H1 (cell line): ENCODE measurements at regions not wholly inside any gene's neighbourhood (a gene's known extent, or its start where the extent isn't known, plus 50 kb on each side); places are given as distances from the start of the nearest gene placed in this dataset.

ENCODE experiments used
- BCL11A ChIP-seq, 2 experiments: IDR thresholded peaks; one replicate each; pipeline ENCODE4 v1.6.1; 2011; ENCODE audit warnings: low read depth in 2 of 2, low read length in 2 of 2, mild to moderate bottlenecking in 2 of 2
- CBX5 ChIP-seq: fragments of 300-800, 300-1000 bp; sonication (generic); IDR thresholded peaks from 2 replicates; pipeline ENCODE4 v1.7.1; 2016; ENCODE audit warnings: antibody characterized with exemption, low read length, low read depth
- GABPA ChIP-seq: IDR thresholded peaks from 2 replicates; pipeline ENCODE4 v1.6.1; 2011; ENCODE audit warnings: mild to moderate bottlenecking, low read length, moderate library complexity, borderline replicate concordance; ENCODE audit not compliant: insufficient read depth
- RFX5 ChIP-seq: IDR thresholded peaks from 2 replicates; pipeline ENCODE4 v1.6.1; 2011; ENCODE audit warnings: low read depth, low read length, improper control_type of control experiment, borderline replicate concordance
- SP4 ChIP-seq: IDR thresholded peaks from 2 replicates; pipeline ENCODE4 v1.6.1; 2012; ENCODE audit warnings: low read length, inconsistent platforms
- TAF7 ChIP-seq: optimal IDR thresholded peaks from 2 replicates; pipeline ENCODE3; 2011; ENCODE audit warnings: low read depth, mild to moderate bottlenecking, inconsistent platforms, low read length, moderate library complexity, borderline replicate concordance
- TBP ChIP-seq: IDR thresholded peaks from 2 replicates; pipeline ENCODE4 v1.6.1; 2011; ENCODE audit warnings: low read depth, low read length, improper control_type of control experiment
- YY1 ChIP-seq: IDR thresholded peaks from 2 replicates; pipeline ENCODE4 v1.6.1; 2011; ENCODE audit warnings: low read depth, mild to moderate bottlenecking, low read length
- TF ChIP-seq, protein P1 (sequence below): fragments of 300-600 bp; sonication (generic); IDR thresholded peaks from 2 replicates; pipeline ENCODE4 v1.7.1; 2012; ENCODE audit warnings: low read length, moderate library complexity, mild to moderate bottlenecking, inconsistent platforms; ENCODE audit not compliant: insufficient replicate concordance
- TF ChIP-seq, protein P2 (sequence below): IDR thresholded peaks from 2 replicates; pipeline ENCODE4 v1.6.1; 2011; ENCODE audit warnings: low read length, improper control_type of control experiment
- TF ChIP-seq, protein P3 (sequence below): IDR thresholded peaks from 2 replicates; pipeline ENCODE4 v1.6.1; 2011; ENCODE audit warnings: low read depth, mild to moderate bottlenecking, low read length; ENCODE audit not compliant: insufficient read depth

DNA sequence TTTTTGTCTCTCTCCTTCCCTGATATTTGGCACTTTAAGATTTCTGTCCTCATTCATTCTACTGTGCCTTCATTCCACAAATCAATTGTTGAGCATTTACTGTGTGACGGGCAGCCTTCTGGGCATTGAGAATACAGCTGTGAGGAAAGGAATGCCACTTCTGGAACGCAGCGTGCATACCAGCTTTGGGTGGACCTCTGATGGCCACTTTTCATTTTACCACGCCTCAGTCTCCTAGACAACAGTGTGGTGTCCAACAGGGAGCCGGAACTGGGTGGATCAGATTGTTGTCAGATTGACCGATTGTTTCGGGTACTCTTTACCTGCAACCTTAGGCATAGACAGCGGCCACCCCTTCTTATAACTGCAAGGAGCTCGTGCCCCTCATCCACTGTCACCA lies 222.7 kb upstream of the DPP6 start (continued):
- TF ChIP-seq, protein P1, sequence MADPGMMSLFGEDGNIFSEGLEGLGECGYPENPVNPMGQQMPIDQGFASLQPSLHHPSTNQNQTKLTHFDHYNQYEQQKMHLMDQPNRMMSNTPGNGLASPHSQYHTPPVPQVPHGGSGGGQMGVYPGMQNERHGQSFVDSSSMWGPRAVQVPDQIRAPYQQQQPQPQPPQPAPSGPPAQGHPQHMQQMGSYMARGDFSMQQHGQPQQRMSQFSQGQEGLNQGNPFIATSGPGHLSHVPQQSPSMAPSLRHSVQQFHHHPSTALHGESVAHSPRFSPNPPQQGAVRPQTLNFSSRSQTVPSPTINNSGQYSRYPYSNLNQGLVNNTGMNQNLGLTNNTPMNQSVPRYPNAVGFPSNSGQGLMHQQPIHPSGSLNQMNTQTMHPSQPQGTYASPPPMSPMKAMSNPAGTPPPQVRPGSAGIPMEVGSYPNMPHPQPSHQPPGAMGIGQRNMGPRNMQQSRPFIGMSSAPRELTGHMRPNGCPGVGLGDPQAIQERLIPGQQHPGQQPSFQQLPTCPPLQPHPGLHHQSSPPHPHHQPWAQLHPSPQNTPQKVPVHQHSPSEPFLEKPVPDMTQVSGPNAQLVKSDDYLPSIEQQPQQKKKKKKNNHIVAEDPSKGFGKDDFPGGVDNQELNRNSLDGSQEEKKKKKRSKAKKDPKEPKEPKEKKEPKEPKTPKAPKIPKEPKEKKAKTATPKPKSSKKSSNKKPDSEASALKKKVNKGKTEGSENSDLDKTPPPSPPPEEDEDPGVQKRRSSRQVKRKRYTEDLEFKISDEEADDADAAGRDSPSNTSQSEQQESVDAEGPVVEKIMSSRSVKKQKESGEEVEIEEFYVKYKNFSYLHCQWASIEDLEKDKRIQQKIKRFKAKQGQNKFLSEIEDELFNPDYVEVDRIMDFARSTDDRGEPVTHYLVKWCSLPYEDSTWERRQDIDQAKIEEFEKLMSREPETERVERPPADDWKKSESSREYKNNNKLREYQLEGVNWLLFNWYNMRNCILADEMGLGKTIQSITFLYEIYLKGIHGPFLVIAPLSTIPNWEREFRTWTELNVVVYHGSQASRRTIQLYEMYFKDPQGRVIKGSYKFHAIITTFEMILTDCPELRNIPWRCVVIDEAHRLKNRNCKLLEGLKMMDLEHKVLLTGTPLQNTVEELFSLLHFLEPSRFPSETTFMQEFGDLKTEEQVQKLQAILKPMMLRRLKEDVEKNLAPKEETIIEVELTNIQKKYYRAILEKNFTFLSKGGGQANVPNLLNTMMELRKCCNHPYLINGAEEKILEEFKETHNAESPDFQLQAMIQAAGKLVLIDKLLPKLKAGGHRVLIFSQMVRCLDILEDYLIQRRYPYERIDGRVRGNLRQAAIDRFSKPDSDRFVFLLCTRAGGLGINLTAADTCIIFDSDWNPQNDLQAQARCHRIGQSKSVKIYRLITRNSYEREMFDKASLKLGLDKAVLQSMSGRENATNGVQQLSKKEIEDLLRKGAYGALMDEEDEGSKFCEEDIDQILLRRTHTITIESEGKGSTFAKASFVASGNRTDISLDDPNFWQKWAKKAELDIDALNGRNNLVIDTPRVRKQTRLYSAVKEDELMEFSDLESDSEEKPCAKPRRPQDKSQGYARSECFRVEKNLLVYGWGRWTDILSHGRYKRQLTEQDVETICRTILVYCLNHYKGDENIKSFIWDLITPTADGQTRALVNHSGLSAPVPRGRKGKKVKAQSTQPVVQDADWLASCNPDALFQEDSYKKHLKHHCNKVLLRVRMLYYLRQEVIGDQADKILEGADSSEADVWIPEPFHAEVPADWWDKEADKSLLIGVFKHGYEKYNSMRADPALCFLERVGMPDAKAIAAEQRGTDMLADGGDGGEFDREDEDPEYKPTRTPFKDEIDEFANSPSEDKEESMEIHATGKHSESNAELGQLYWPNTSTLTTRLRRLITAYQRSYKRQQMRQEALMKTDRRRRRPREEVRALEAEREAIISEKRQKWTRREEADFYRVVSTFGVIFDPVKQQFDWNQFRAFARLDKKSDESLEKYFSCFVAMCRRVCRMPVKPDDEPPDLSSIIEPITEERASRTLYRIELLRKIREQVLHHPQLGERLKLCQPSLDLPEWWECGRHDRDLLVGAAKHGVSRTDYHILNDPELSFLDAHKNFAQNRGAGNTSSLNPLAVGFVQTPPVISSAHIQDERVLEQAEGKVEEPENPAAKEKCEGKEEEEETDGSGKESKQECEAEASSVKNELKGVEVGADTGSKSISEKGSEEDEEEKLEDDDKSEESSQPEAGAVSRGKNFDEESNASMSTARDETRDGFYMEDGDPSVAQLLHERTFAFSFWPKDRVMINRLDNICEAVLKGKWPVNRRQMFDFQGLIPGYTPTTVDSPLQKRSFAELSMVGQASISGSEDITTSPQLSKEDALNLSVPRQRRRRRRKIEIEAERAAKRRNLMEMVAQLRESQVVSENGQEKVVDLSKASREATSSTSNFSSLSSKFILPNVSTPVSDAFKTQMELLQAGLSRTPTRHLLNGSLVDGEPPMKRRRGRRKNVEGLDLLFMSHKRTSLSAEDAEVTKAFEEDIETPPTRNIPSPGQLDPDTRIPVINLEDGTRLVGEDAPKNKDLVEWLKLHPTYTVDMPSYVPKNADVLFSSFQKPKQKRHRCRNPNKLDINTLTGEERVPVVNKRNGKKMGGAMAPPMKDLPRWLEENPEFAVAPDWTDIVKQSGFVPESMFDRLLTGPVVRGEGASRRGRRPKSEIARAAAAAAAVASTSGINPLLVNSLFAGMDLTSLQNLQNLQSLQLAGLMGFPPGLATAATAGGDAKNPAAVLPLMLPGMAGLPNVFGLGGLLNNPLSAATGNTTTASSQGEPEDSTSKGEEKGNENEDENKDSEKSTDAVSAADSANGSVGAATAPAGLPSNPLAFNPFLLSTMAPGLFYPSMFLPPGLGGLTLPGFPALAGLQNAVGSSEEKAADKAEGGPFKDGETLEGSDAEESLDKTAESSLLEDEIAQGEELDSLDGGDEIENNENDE: no peak
- TF ChIP-seq YY1: no peak
- TF ChIP-seq, protein P2, sequence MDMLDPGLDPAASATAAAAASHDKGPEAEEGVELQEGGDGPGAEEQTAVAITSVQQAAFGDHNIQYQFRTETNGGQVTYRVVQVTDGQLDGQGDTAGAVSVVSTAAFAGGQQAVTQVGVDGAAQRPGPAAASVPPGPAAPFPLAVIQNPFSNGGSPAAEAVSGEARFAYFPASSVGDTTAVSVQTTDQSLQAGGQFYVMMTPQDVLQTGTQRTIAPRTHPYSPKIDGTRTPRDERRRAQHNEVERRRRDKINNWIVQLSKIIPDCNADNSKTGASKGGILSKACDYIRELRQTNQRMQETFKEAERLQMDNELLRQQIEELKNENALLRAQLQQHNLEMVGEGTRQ: no peak
- TF ChIP-seq BCL11A (IDR thresholded peaks at IDR 0.05; ENCODE audit: low read depth in 2 of 2, low read length in 2 of 2): no peak
- TF ChIP-seq CBX5: no peak
- no peak for TF ChIP-seq GABPA
- TF ChIP-seq TBP: no peak
- TF ChIP-seq, protein P3, sequence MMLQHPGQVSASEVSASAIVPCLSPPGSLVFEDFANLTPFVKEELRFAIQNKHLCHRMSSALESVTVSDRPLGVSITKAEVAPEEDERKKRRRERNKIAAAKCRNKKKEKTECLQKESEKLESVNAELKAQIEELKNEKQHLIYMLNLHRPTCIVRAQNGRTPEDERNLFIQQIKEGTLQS: no peak
- TF ChIP-seq SP4: no peak
- TF ChIP-seq TAF7: no peak
- no peak for TF ChIP-seq RFX5
